Ovary (tissue), 3 donors: ENCODE measurements at regions not wholly inside any gene's neighbourhood (a gene's known extent, or its start where the extent isn't known, plus 50 kb on each side); places are given as distances from the start of the nearest gene placed in this dataset.

Source experiments
- EP300 ChIP-seq: sonication (generic); formaldehyde crosslinking; IDR thresholded peaks from one replicate; pipeline ENCODE4 v1.6.1; 2017; ENCODE audit warnings: antibody characterized with exemption
- POLR2A ChIP-seq: fragments of 450-650 bp; IDR thresholded peaks from one replicate; pipeline ENCODE4 v1.6.1; 2017; ENCODE audit warnings: antibody characterized with exemption, mild to moderate bottlenecking, moderate library complexity
- TF ChIP-seq, protein P1 (sequence below), 3 donors: fragments of 450-650 bp in 2 of 3; fragments of 200-600 bp in 1 of 3; IDR thresholded peaks; one replicate each; pipeline versions ENCODE4 v1.5.1 to v1.8.0; 2016 to 2022; ENCODE audit warnings: antibody characterized with exemption in 3 of 3, mild to moderate bottlenecking in 1 of 3
- donor health status: DM: no; HTN: no; CAD: no.

DNA sequence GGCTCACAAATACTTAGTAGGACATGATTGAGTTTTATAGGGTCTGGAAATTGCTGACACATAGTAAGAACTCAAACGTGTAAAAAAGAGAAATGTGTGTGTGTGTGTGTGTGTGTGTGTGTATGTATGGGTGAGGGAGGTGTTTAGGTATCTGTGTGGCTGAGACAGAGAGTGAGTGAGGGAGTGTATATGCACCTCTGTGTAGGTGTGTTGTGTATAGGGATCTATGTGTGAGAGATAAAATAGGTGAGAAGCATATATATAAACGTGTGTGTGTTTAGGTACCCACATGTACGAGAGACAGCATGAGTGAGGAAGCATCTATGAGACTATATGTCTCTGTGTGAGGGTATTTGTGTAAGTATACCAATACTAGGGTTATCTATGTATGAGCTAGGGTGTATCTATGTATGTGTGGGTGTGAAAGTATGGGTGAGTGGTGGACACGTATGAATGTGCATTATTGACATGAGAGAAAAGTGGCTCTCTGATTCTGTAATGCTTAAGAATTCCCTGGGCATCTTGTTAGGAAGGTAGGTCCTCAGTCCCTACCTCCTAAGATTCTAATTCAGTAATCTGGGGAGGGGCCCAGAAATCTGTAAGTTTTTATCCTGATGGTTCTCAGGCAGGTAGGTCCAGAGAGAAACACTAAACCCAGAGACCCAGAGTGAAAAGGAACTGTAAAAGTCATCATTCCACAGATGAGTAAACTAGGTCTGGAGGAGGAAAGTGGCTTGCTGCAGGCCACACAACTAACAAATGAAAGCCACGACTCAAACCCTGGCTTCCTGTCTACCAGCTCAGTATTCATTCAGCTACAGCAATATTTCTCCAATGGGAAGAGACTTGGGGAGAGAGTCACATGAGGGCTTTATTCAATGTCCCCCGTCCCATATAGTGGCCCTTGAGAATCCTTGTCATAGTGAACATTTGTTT, 237.0 kb downstream of the IDS start:
- TF ChIP-seq, protein P1, sequence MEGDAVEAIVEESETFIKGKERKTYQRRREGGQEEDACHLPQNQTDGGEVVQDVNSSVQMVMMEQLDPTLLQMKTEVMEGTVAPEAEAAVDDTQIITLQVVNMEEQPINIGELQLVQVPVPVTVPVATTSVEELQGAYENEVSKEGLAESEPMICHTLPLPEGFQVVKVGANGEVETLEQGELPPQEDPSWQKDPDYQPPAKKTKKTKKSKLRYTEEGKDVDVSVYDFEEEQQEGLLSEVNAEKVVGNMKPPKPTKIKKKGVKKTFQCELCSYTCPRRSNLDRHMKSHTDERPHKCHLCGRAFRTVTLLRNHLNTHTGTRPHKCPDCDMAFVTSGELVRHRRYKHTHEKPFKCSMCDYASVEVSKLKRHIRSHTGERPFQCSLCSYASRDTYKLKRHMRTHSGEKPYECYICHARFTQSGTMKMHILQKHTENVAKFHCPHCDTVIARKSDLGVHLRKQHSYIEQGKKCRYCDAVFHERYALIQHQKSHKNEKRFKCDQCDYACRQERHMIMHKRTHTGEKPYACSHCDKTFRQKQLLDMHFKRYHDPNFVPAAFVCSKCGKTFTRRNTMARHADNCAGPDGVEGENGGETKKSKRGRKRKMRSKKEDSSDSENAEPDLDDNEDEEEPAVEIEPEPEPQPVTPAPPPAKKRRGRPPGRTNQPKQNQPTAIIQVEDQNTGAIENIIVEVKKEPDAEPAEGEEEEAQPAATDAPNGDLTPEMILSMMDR (IDR thresholded peaks at IDR 0.05) = no peak
- TF ChIP-seq EP300 (no peak), POLR2A (no peak)
